GM18867 (cell line): ENCODE measurements at regions not wholly inside any gene's neighbourhood (a gene's known extent, or its start where the extent isn't known, plus 50 kb on each side); places are given as distances from the start of the nearest gene placed in this dataset.
A peak's percentile ranks its signal among the peaks of the same experiment; 100 is the strongest.

Source experiments
- ATAC-seq: cut with Tn5 transposase; IDR thresholded peaks from one replicate; pipeline ENCODE4 v1.9.1; 2021; ENCODE audit warnings: mild to moderate bottlenecking, moderate library complexity; ENCODE audit not compliant: unreplicated experiment

DNA sequence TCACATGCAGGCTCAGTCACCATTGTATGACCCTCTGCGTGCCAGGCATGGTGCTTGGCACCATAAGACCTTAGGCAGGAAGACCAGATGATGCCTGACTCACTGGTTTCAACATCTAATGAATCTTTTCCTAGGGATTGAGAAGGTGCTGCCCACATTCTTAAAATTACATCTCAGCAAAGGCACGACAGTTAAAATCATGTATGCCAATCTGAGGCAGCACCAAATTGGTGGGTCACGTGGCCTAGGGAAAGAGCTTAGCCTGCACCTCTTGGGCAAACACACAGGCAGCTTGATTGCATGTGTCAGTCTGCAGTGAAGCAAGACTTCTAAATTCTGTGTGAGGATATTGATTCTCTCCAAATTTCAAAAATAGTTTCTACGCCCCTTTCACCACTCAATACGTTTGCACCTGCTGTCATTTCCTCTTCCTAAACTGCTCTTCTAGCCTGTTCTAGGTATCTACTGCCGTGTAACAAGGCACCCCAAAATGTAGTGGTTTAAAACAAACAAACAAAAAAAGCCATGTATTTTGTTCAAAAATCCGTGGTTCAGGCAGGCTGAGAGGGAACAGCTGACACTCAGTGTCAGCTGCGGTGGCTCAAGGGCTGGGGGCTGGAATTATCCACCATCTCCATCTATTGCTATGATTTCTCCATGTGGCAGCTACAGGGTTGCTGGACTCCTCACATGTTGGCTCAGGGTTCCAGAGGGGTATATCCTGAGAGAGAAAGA is 160.2 kb upstream of the FGGY start:
- no peak for ATAC-seq

DNA sequence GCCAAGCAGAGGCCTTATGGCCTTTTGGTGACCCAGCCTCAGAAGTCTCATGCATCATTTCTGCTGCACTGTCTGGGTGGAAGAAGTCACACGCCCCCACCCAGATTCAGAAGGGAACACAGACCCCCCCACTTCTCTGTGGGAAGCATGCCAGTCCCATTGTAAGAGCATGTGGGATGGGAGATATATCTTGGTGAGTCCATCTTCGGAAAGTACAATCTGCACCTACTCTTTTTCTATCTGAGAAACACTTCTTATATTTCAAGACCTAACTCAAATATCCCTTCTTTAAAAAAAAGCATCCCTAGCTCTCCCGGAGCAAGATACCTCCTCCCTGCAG is 159.6 kb upstream of the FGGY start:
- no peak for ATAC-seq

DNA sequence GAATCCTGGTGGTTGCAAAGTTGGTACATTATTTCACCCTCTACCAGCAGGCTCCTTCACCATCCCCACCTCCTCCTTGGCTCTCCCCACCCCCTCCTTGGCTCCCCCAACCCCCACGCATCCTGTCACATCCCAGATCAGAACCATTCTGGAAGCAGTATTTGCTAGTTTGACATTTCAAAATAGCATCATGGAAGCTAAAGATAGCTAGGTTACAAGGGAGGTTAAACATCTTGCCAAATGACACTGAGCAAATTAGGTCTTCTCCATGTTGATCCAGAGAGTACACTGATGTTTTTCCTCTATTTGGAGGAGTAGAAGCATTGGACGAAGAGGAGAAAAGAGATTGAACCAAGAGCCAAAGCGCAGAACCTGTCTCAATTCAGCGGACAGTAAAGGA is 158.9 kb upstream of the FGGY start:
- ATAC-seq: no peak

DNA sequence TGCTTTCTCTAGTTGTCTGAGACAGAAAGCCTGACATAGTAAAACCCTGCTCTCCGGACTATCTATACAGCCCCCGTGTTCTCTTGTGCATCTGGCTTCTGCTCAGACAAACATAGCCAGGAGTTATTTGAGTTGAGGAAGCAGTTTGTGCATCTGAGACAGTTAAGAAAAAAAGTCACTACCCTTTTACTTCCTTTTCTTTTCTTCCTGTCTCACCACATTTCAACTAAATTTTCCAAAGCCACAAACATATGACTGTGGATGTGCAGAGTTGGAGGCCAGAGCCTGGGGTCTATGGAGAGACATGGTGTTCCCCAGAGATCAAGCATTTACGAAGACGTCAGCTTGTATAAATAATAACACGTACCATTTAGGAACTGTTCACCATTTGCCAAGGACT is 158.5 kb upstream of the FGGY start:
- ATAC-seq: no peak

DNA sequence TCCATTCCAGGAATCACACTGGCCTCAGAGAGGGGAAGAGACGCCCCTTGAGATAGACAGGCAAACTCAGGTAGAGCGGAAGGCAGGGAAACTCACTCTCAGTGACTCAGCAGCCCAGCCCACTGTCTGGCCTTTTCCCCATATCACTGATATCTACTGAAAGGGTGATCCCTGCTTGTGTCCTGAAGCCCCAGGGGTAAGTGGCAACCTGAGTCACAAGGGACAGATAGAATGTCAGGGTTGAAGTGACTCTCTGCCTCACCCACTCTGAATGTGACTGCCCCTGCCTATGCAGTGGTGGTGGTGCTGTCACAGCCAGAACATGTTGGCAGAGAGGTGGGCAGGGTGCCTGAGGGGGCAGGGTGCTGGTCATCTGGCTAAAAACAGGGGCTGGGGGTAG is 157.5 kb upstream of the FGGY start:
- ATAC-seq: no peak

DNA sequence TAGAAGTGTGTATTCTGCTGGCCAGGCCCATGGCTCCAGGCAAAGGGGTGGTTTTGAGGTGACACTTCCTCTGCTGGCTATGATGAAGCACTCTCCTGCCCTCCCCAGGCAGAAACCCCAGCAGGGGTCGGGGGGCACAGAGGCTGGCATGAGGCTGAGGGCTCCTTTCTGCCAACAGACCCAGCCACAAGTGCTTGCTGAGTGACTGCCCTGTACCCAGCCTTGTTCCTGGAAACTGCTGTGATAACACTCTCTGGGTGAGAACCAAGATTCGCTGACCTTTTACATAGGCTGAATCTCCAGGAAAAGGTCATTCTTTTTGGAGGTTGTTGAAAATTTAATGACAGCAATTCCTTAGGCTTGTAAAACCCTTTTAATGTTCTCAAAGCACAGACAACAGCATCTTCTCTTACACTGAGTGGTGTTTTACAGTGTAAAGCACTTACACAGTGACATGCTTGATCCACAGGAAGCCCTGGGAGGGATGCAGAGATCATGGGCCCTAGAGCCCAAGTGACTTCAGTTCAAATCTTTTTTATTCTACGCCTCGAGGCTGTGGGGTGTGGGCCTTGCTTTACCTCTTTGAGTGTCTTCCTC is 155.5 kb upstream of the FGGY start:
- ATAC-seq: no peak

DNA sequence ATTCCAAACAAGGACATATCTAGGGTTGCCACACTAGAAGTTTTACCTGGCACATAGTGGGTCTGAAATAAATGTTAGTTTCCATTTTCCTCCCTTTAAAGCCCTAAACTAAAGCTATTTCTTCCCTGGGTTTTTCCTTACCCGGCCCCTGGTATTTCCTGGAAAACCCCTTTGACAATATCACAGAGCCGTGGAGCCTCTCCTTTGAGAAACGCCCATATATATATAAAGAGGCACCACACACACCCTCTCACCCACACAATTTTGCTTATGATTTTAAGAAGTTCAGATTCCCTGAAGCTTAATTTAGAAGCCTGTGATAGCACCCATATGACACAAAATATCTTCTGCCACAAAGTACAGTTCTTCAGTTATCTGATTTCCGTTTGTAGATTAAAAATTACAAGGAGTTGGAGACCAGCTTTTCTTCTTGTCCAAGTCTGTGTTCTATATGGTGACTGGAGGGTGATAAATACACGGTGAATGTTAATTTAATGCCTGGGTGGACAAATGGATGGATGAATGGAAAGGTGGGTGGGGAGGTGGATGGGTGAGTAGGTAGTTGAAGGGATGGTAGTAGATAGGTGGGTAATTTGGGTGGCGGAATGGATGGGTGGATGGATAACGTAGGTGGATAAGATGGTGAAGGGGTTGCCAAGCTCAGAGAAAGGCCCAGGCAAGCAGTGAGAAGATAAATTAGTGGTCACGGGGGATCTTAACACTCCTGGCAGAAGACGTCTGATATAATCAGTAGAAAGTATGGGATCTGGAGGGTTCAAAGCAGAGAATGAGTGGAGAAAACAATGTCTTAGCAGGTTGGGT is 154.4 kb upstream of the FGGY start:
- ATAC-seq: no peak

DNA sequence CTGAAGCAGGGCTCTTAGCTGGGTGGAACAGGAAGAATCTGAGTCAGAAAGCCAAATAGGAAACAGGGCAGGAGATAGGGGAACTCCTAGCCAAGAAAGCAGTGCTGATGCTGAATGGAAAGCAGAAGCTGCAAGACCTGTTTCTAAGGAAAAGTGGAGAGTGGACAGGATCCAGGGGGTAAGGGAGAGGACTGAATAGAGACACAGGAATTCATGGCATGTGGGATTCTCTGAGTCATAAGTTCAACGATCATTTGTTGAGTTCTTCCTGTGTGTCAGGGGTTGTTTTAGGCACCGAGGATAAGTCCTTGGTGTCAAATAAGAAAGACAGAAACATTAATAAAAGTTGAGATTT is 153.8 kb upstream of the FGGY start:
- ATAC-seq: no peak

DNA sequence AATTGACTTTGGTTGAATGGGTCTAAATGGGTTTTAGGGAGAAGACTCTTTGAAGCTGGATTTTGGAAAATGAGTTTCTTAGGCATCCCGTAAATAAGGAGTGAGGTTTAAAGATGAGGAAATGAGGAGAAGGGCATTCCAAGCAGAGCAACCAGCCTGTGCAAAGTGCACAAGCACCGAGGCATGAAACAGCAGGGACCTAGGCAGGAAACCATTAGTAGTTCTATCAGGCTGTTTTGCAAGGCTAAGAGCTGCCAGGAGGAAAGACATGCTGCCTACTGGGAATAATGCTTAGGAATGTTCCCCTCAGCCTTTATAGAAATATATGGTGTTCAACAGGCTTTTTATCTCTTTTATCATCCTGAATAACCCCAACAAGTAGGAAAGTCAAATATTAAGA is 153.1 kb upstream of the FGGY start:
- no peak for ATAC-seq

DNA sequence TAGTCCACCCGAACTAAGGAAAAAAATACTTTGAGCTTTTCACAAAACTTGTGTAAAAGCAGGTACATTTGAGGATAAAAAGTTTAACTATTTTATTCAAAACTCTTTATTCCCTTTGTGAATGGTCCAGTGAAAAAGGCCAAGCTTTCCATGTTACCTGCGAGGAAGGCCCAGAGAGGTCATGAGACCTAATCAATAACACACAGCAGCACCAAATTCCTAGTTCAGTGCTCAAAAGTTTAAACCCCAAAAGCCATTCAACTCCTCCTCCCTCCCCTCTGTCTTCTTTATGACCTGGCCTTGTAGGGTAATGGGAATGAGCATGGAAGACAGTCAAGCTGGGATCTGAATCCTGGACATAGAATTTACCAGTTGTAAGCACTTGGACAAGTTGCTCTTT is 151.9 kb upstream of the FGGY start:
- ATAC-seq: no peak

DNA sequence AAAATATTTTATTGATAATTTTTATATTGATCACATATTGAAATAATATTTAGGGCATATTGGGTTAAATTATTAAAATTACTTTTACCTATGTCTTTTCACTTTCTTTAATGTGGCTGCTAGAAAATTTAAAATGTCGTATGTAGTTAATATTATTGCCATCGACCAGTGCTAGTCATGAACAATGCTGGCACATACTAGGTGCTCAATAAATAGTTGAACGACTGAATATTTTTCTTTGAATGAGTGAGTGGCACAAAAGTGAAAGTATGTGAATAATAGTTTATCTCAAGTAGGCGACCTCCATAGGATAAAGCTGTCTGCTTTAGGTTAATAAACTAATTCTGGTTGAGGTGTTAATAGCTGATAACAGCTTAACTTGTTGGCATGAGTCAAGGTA is 150.8 kb upstream of the FGGY start:
- ATAC-seq: no peak

DNA sequence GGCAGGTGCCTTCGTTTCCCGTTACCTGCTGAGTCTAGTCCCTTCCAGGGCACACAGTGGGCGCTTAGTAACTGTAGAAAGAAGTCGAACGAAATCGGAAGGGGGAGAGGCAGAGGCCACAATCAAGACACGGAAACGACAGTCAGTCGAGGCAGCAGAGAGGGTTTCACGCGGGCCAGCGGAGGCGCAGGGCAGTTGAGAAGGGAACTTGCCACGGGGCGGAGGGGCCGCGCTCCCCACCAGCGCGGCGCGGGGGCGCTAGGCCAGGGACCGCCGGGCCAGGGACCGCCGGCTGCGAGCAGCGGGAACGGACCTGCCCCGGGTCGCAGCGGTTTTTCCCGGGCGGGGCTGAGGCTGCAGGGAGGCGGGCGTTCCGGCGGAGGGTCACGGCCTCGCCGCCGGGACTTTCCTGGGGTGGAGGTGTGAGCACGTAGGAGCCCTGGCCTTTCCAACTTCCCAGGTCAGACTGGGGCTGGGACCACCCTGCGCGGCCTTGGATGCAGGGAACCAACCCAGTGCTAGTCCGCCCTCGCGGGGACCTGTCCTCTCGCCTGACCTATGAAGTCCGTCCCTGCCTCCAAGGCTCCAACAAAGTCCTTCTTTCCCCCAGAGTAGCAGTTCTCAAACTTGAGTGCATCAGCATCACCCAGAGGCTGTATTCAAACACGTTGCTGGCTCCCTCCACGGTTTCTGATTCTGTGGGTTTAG is 150.1 kb upstream of the FGGY start:
- ATAC-seq: peak; percentile 68

DNA sequence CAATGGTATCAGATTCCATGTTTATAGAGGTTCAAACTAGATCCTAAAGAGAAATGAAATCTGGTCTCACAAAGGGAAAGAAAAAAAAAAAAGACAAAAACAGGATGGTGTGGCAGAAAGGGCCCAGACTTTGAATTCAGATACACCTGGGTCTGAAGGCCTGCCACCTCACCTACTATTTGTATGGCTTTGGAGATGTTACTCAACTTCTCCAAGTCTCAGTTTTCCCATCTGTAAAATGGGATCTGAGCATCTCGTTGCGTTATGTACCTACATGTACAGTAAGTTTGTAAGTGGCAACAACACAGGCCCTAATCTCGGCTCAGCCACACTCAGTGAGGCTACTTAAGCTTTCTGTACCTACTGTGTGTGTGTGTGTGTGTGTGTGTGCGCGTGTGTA is 147.5 kb upstream of the FGGY start:
- ATAC-seq: no peak

DNA sequence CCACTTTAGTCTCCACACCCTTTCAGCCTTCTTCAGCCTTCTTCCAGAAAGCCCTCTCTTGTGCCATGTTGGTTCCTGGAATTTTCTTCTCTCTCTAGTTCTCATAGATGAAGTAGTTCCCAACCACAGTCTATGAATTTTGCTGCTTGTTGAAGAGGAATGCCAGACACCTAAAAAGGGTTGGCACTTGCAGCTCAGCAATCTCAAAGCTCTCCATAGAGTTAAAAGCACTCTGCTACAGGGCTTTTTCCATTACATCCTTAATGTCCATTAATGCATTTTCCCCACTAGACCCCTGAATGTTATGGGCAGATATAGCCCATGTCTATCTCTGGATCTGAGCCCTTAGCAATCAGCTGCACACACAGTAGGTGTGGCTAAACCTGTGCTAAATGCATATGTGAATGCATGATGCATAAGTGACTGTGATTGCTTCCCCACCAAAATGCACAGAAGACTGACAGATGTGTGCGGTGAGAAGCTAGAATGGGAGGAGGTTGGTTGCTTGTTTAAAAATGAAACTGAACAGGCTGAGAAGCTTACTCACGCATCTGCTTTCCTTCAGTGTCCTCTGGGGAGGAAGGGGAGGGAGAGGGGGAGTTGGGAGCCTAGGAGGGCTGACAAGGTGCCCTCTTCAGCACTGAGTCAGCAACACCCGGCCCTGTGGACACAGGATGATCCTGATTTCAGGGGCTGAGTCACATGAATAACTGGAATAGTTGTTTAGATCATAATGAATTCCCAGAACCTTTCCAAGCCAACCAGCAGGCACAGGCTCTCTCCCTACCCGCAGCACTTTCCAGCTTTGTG is 146.1 kb upstream of the FGGY start:
- ATAC-seq: peak; percentile 42

DNA sequence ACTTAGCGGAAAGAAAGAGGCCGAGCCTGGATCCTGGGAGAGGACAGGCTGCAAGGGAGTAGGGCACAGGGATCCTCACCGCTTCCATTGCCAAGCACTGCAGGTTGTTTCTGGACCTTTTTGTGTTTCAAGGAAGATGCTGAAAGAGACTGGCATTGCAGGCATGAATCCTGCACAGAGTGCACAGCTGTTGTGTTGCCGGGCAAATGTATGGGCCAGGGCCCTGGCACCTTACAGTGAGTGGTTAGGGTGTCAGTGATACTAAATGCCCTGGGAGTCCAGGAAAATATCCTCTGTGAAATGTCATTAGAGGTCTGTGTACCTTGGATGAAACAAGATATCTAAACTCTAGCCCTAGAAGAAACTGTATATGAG is 145.5 kb upstream of the FGGY start:
- no peak for ATAC-seq

DNA sequence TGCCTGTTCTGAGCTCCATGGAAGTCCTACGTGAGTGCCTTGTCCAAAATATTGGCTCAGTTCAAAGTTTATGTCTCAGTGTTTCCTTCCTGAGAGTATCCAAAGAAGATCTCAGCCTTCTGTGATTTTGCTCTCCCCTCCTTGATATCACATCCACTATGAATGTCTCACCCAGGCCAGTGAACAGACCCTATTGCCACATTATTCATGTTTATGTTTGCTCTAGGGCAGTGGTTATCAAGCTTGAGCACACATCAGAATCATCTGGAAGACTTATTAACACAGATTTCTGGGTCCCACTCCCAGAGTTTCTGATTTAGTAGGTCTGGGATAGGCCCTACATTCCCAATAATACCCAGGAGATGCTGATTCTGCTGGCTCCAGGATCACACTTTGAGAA is 145.0 kb upstream of the FGGY start:
- ATAC-seq: no peak

DNA sequence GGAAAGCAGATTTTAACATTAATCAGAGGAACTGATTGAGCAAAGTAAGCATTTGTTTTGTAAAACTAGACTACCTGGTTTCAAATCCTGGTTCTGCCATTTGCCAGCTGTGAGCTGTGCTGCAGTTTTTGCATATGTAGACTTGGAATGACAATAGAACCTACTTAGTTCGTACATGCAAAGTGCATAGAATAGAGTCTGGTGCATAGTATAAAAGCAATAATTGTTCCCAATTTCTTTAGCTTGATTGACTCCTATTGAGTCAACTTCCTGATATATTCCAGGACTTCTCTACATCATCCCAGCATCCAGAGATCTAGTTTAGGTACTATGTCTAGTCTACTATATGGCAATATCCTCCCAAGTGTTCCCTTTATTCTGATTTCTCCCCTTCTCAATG is 144.4 kb upstream of the FGGY start:
- ATAC-seq: no peak

DNA sequence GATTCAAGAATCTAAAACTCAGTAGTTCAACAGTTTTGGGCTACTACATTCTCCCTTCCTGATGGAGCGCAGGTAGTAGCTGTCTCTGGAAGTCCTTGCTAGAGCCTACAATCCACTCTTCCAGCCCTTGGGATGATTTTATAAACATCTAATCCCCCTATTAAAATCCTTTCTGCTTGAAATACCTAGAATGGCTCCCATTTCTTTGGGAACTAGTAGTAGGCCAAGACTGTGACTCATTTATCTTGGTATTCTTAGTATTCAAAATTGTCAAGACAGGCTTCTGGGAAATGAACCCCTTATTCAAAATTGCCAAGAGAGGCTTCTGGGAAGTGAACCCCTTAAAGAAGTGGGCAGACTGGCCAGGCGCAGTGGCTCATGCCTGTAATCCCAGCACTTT is 142.5 kb upstream of the FGGY start:
- no peak for ATAC-seq

DNA sequence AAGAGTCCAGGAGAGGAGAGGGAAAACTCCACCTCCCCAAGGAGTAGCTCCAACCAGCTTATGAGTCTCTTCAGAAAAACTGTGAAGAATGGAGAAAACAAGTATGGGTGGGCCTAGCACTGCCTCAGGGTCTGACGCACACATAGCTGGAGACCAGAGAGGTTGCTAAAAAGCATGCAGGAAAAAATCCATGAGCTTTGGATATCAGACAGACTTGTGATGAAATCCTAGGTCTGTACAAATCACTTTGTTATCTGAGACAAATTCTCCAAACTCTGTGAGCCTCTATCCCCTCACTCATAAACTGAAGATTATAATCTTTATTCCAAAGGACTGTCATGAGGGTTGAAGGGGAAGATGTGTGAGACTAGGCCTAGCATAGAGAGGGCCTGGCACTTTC is 141.5 kb upstream of the FGGY start:
- ATAC-seq: no peak

DNA sequence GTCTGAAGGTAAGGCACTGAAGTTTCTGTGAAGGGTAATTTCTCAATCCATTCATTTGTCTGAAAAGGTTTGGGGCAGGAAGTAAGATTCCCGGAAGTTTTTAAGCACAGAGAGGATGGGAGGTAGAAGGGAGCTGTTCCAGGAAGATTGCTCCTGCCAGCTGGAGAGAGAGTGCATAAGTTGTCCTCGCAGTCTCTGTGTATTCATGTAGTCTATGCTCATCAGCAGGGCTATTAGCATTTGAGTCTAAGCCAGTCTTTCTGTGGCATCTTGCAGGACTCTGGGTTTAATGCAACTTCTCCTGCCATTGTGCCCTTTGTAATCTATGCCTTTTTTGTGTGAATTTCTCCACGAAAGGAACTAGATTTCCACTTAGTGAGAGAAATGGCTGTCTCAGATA is 140.8 kb upstream of the FGGY start:
- no peak for ATAC-seq
